ENCODE measurements at regions not wholly inside any gene's neighbourhood (a gene's known extent, or its start where the extent isn't known, plus 50 kb on each side); places are given as distances from the start of the nearest gene placed in this dataset.

- BruUV-seq (replicated peaks) = no TSS peak
- no peak overlapping the region for H3K4me3 ChIP-seq (replicated peaks in 1 of 3; ENCODE audit: insufficient read depth in 1 of 3, low read depth in 2 of 3, low read length in 3 of 3)
- CTCF ChIA-PET (ENCODE audit: low intra/inter-chr PET ratio, low total read pairs) = no interaction called here
- no peaks in the 10 kb centered on the region for H3K36me3 ChIP-seq (replicated peaks in 1 of 2; ENCODE audit: control insufficient read depth in 1 of 2, insufficient read depth in 2 of 2, low read length in 2 of 2)
- no peak overlapping the region for H2AFZ ChIP-seq (ENCODE audit: low read length)
- H3K9me3 ChIP-seq (ENCODE audit: low read length) = peaks cover 51% of the 10 kb centered on the region
- ATAC-seq (no peak), DNase-seq (ENCODE audit: low spot score) (no peak), FAIRE-seq (no peak)
- WGBS (ENCODE audit: low lambda C conversion rate) = 0% methylated on average over 3 of the region's 3 CpGs
- intact Hi-C loops (cut with micrococcal nuclease; ENCODE audit: unreplicated experiment) = no loop called here
- TF ChIP-seq DNMT1 (CRISPR knock-in tag; IDR thresholded peaks at IDR 0.05) (no peak), KDM5B (CRISPR knock-in tag; IDR thresholded peaks at IDR 0.05; ENCODE audit: borderline replicate concordance) (no peak), ZSCAN12 (CRISPR knock-in tag; IDR thresholded peaks at IDR 0.05) (no peak), ZNF10 (CRISPR knock-in tag; IDR thresholded peaks at IDR 0.05; ENCODE audit: borderline replicate concordance, low read depth) (no peak), MEIS2 (CRISPR knock-in tag; IDR thresholded peaks at IDR 0.05) (no peak), GZF1 (CRISPR knock-in tag; IDR thresholded peaks at IDR 0.05) (no peak), NFKB2 (CRISPR knock-in tag; IDR thresholded peaks at IDR 0.05; ENCODE audit: borderline replicate concordance) (no peak), FOXP4 (CRISPR knock-in tag; IDR thresholded peaks at IDR 0.05) (no peak), ZBTB46 (CRISPR knock-in tag; IDR thresholded peaks at IDR 0.05; ENCODE audit: borderline replicate concordance) (no peak), DPF2 (CRISPR knock-in tag; IDR thresholded peaks at IDR 0.05; ENCODE audit: borderline replicate concordance, low read depth) (no peak), ZFP1 (CRISPR knock-in tag; IDR thresholded peaks at IDR 0.05) (no peak), RELA (CRISPR knock-in tag; IDR thresholded peaks at IDR 0.05) (no peak), ZNF44 (CRISPR knock-in tag; IDR thresholded peaks at IDR 0.05) (no peak), SP140L (CRISPR knock-in tag; IDR thresholded peaks at IDR 0.05; ENCODE audit: borderline replicate concordance) (no peak), SNRNP70 (IDR thresholded peaks at IDR 0.05; ENCODE audit: low read depth, low read length) (no peak), ZNF24 (IDR thresholded peaks at IDR 0.05) (no peak), ATF7-NPFF (CRISPR knock-in tag; IDR thresholded peaks at IDR 0.05; ENCODE audit: low read depth) (no peak)
- TF ChIP-seq, protein P1, sequence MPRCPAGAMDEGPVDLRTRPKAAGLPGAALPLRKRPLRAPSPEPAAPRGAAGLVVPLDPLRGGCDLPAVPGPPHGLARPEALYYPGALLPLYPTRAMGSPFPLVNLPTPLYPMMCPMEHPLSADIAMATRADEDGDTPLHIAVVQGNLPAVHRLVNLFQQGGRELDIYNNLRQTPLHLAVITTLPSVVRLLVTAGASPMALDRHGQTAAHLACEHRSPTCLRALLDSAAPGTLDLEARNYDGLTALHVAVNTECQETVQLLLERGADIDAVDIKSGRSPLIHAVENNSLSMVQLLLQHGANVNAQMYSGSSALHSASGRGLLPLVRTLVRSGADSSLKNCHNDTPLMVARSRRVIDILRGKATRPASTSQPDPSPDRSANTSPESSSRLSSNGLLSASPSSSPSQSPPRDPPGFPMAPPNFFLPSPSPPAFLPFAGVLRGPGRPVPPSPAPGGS (CRISPR knock-in tag; IDR thresholded peaks at IDR 0.05) = no peak
- TF ChIP-seq, protein P2, sequence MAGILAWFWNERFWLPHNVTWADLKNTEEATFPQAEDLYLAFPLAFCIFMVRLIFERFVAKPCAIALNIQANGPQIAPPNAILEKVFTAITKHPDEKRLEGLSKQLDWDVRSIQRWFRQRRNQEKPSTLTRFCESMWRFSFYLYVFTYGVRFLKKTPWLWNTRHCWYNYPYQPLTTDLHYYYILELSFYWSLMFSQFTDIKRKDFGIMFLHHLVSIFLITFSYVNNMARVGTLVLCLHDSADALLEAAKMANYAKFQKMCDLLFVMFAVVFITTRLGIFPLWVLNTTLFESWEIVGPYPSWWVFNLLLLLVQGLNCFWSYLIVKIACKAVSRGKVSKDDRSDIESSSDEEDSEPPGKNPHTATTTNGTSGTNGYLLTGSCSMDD (CRISPR knock-in tag; IDR thresholded peaks at IDR 0.05) = no peak
- in situ Hi-C loops (cut with HindIII; ENCODE audit: extremely low pct_ligation_motif_present, low pct_unique_long_range_greater_than_20kb) = no loop called here
- no peak overlapping the region for H3K4me2 ChIP-seq (ENCODE audit: low read depth, low read length)
- no peak overlapping the region for H3K9ac ChIP-seq (ENCODE audit: insufficient read depth, low read depth, low read length)
- H3K4me1 ChIP-seq (ENCODE audit: insufficient read depth, low read length) = no peaks in the 10 kb centered on the region
- H3K27ac ChIP-seq (ENCODE audit: extremely low read length, insufficient read depth, low read length) = no peak overlapping the region
- POLR2A ChIA-PET = no interaction called here
- H4K20me1 ChIP-seq (ENCODE audit: insufficient read depth, low read length) = no peaks in the 10 kb centered on the region
- no peaks in the 10 kb centered on the region for H3K27me3 ChIP-seq (ENCODE audit: control insufficient read depth in 1 of 2, insufficient read depth in 2 of 2, low read length in 2 of 2)
- no peaks in the 10 kb centered on the region for H3K79me2 ChIP-seq (ENCODE audit: insufficient read depth, low read length)
Measured at GRCh38 chr17:53135969-53136368, 686.8 kb upstream of the KIF2B start.

Measured in HepG2 (cell line).